ENCODE measurements at regions not wholly inside any gene's neighbourhood (a gene's known extent, or its start where the extent isn't known, plus 50 kb on each side); places are given as distances from the start of the nearest gene placed in this dataset.

DNA sequence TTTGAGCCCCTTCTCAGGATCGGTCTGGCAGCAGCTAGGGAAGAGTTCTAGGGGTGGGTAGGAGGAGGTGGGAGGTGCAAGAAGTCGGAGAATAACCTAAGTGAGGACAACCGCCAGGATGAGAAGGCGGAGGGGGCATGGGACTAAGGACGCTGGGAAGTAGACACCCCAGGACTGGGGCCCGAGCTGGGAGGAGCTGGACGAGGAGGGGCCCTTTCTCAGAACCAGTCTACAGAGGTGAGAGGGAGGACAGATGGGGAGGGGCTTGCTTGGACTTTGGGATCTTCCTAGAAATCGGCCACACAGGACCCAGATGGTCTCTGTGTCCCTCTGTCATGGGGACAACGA lies 90.0 kb upstream of the MYL10 start:
- TF ChIP-seq POLR2A (IDR thresholded peaks at IDR 0.05; ENCODE audit: low read depth, low read length) (no peak), CTCF (IDR thresholded peaks at IDR 0.05; ENCODE audit: extremely low read depth in 1 of 2, insufficient read depth in 1 of 2, low read depth in 1 of 2, low read length in 2 of 2) (no peak), EZH2 (IDR thresholded peaks at IDR 0.05; ENCODE audit: borderline replicate concordance, low read depth, low read length, severe bottlenecking) (no peak), MYC (IDR thresholded peaks at IDR 0.05; ENCODE audit: low read depth, low read length) (no peak), POLR2AphosphoS5 (IDR thresholded peaks at IDR 0.05; ENCODE audit: insufficient read depth, low read depth, low read length) (no peak), GATA2 (IDR thresholded peaks at IDR 0.05; ENCODE audit: insufficient read depth, insufficient read length, low read depth, low read length) (no peak), FOS (IDR thresholded peaks at IDR 0.05; ENCODE audit: borderline replicate concordance, insufficient read depth, low read length) (no peak), JUN (IDR thresholded peaks at IDR 0.05; ENCODE audit: borderline replicate concordance, insufficient read depth, insufficient read length, low read depth) (no peak)
